Loucy (cell line): ENCODE measurements at regions not wholly inside any gene's neighbourhood (a gene's known extent, or its start where the extent isn't known, plus 50 kb on each side); places are given as distances from the start of the nearest gene placed in this dataset.

Source experiments
- H2AFZ ChIP-seq: fragments of 200-600 bp; sonication (generic); 2 replicates; pipeline ENCODE4 v1.6.0; 2016; ENCODE audit warnings: antibody characterized with exemption, mild to moderate bottlenecking, low read length, moderate library complexity
- H3F3A ChIP-seq: fragments of 200-600 bp; 2 replicates; pipeline ENCODE4 v1.6.0; 2016; ENCODE audit warnings: antibody characterized with exemption, low read depth, mild to moderate bottlenecking
- H3K27me3 ChIP-seq: fragments of 200-600 bp; sonication (generic); 2 replicates; pipeline ENCODE4 v1.6.1; 2014; ENCODE audit warnings: low read length, mild to moderate bottlenecking; ENCODE audit not compliant: insufficient read depth, poor library complexity, severe bottlenecking
- H3K36me3 ChIP-seq: fragments of 200-600 bp; sonication (generic); 2 replicates; pipeline ENCODE4 v1.6.1; 2016; ENCODE audit warnings: low read length; ENCODE audit not compliant: insufficient read depth
- H3K4me1 ChIP-seq: fragments of 200-600 bp; sonication (generic); 2 replicates; pipeline ENCODE4 v1.5.1; 2014; ENCODE audit warnings: low read length, mild to moderate bottlenecking; ENCODE audit not compliant: insufficient read depth, poor library complexity, severe bottlenecking
- H3K4me2 ChIP-seq: fragments of 200-600 bp; sonication (generic); 2 replicates; pipeline ENCODE4 v1.6.0; 2014; ENCODE audit warnings: antibody characterized with exemption, low read length, low read depth, mild to moderate bottlenecking; ENCODE audit not compliant: poor library complexity, severe bottlenecking
- H3K4me3 ChIP-seq: fragments of 200-600 bp; sonication (generic); 2 replicates; pipeline ENCODE4 v1.5.1; 2014; ENCODE audit warnings: low read length, mild to moderate bottlenecking, mixed read lengths; ENCODE audit not compliant: poor library complexity, severe bottlenecking
- H3K79me2 ChIP-seq: fragments of 200-600 bp; sonication (generic); 2 replicates; pipeline ENCODE4 v1.6.1; 2014; ENCODE audit warnings: low read length; ENCODE audit not compliant: insufficient read depth
- H3K9ac ChIP-seq: fragments of 200-600 bp; sonication (generic); 2 replicates; pipeline ENCODE4 v1.6.0; 2014; ENCODE audit warnings: mild to moderate bottlenecking, low read depth, low read length, moderate library complexity; ENCODE audit not compliant: poor library complexity, severe bottlenecking
- H3K9me2 ChIP-seq: fragments of 200-600 bp; sonication (generic); replicated peaks from 2 replicates; pipeline ENCODE4 v1.6.1; 2016; ENCODE audit warnings: low read depth, low read length, mixed read lengths
- H3K9me3 ChIP-seq: fragments of 200-600 bp; sonication (generic); 2 replicates; pipeline ENCODE4 v1.6.1; 2014; ENCODE audit warnings: mild to moderate bottlenecking, antibody characterized with exemption, low read length, low read depth; ENCODE audit not compliant: insufficient read depth
- H4K20me1 ChIP-seq: fragments of 200-600 bp; sonication (generic); 2 replicates; pipeline ENCODE4 v1.6.0; 2014; ENCODE audit warnings: antibody characterized with exemption, low read length, mild to moderate bottlenecking; ENCODE audit not compliant: insufficient read depth, poor library complexity, severe bottlenecking
- CTCF ChIP-seq: fragments of 200-600 bp; sonication (generic); conservative IDR thresholded peaks from 2 replicates; pipeline ENCODE4 v1.5.1; 2014; ENCODE audit warnings: mild to moderate bottlenecking, antibody characterized with exemption, low read length
- EZH2phosphoT487 ChIP-seq: fragments of 200-600 bp; IDR thresholded peaks from 2 replicates; pipeline ENCODE4 v1.6.1; 2018; ENCODE audit warnings: antibody characterized with exemption, mild to moderate bottlenecking, moderate library complexity, borderline replicate concordance

DNA sequence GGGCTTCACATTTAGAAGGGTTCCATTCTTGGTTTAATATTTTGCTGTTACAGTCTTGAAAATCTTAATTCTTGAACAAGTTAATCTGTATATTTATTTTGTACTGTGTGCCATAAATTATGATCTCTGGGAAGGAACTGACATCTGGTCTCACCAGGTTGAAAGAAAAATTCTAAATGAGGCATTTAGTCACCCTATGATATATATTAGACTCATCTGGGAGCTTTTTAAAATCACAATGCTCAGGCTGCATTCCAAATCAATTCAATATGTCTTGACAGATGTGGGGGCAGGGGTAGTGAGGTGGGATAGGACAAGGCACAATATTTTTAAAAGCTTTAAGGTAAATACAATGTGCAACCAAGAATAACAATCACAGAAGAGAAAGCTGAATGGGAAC is 569.2 kb downstream of the PRR16 start:
- TF ChIP-seq EZH2phosphoT487 (no peak), CTCF (no peak)

DNA sequence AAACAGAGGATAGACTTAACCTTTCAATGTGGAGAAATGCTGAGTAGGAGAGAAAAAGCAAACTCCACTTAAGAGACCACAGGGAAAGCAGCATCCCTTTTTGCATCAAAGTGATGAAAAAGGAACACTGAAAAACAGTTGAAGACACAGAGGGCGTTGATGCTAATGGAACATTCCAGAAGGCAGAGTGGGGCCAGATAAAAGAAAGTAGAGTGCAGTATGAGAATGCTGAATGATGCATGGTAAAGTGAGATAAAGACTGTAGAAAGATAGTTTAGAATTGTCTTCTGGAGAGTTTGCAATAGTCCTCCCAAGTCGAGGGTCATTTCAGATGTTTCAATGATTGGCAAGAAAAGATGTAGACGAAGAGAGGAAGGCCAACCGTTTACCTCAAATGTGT is 574.3 kb downstream of the PRR16 start:
- no peaks in the 10 kb centered on the region for H3F3A ChIP-seq
- no peak overlapping the region for H3K9ac ChIP-seq
- no peaks in the 10 kb centered on the region for H3K36me3 ChIP-seq
- no peaks in the 10 kb centered on the region for H3K9me2 ChIP-seq
- H3K4me3 ChIP-seq: no peak overlapping the region
- H3K4me1 ChIP-seq: peaks cover 3% of the 10 kb centered on the region
- no peaks in the 10 kb centered on the region for H3K27me3 ChIP-seq
- no peak for TF ChIP-seq CTCF
- TF ChIP-seq EZH2phosphoT487: no peak
- H3K4me2 ChIP-seq: no peak overlapping the region
- no peak overlapping the region for H2AFZ ChIP-seq
- H3K79me2 ChIP-seq: no peaks in the 10 kb centered on the region
- no peaks in the 10 kb centered on the region for H3K9me3 ChIP-seq
- no peaks in the 10 kb centered on the region for H4K20me1 ChIP-seq

More for the DNA sequence above, 569.2 kb downstream of the PRR16 start:
- H3K4me1 ChIP-seq: peaks cover 3% of the 10 kb centered on the region
- H3F3A ChIP-seq: no peaks in the 10 kb centered on the region
- H2AFZ ChIP-seq: no peak overlapping the region
- no peaks in the 10 kb centered on the region for H3K9me3 ChIP-seq
- no peaks in the 10 kb centered on the region for H3K9me2 ChIP-seq
- H3K9ac ChIP-seq: no peak overlapping the region
- no peaks in the 10 kb centered on the region for H3K79me2 ChIP-seq
- no peak overlapping the region for H3K4me2 ChIP-seq
- no peaks in the 10 kb centered on the region for H4K20me1 ChIP-seq
- no peaks in the 10 kb centered on the region for H3K36me3 ChIP-seq
- H3K27me3 ChIP-seq: no peaks in the 10 kb centered on the region
- H3K4me3 ChIP-seq: no peak overlapping the region

DNA sequence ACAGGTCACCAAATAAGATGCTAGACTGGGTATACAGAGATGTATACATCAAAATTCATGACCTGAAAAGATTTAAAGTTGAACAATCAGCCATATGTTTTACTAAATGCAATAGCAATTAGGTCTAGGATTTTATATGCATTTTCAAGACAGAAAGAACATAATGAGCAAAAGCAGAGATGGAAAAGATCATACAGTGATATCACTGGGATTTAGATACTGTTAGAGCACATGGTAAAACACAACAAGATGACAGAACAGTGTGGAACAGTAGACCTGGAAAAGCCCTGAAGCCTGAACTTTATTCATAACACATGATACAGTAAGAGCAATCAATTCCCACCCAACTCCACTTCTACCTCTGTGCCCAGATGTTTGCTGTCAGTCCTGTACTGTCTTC is 585.9 kb downstream of the PRR16 start:
- TF ChIP-seq CTCF (no peak), EZH2phosphoT487 (no peak)
- no peak overlapping the region for H3K9ac ChIP-seq
- no peak overlapping the region for H3K4me3 ChIP-seq
- no peaks in the 10 kb centered on the region for H4K20me1 ChIP-seq
- H3K9me3 ChIP-seq: no peaks in the 10 kb centered on the region
- H3K36me3 ChIP-seq: no peaks in the 10 kb centered on the region
- no peaks in the 10 kb centered on the region for H3K9me2 ChIP-seq
- no peak overlapping the region for H2AFZ ChIP-seq
- H3K27me3 ChIP-seq: no peaks in the 10 kb centered on the region
- no peaks in the 10 kb centered on the region for H3K79me2 ChIP-seq
- no peaks in the 10 kb centered on the region for H3F3A ChIP-seq
- H3K4me1 ChIP-seq: no peaks in the 10 kb centered on the region
- H3K4me2 ChIP-seq: no peak overlapping the region
